Ishikawa (cell line): ENCODE measurements at regions not wholly inside any gene's neighbourhood (a gene's known extent, or its start where the extent isn't known, plus 50 kb on each side); places are given as distances from the start of the nearest gene placed in this dataset.

Experiments
- CEBPB ChIP-seq: IDR thresholded peaks from 2 replicates; pipeline ENCODE4 v1.6.1; 2012
- CREB1 ChIP-seq: IDR thresholded peaks from 2 replicates; pipeline ENCODE4 v1.6.1; 2012; ENCODE audit warnings: low read depth
- EGR1 ChIP-seq: IDR thresholded peaks from 2 replicates; pipeline ENCODE4 v1.6.1; 2012
- EP300 ChIP-seq: IDR thresholded peaks from 2 replicates; pipeline ENCODE4 v1.6.1; 2012; ENCODE audit warnings: borderline replicate concordance
- FOXM1 ChIP-seq: IDR thresholded peaks from 2 replicates; pipeline ENCODE4 v1.6.1; 2012; ENCODE audit warnings: low read depth, borderline replicate concordance
- NFIC ChIP-seq: IDR thresholded peaks from 2 replicates; pipeline ENCODE4 v1.6.1; 2012
- RAD21 ChIP-seq: IDR thresholded peaks from 2 replicates; pipeline ENCODE4 v1.6.1; 2012; ENCODE audit warnings: low read depth
- TAF1 ChIP-seq: IDR thresholded peaks from 2 replicates; pipeline ENCODE4 v1.6.1; 2012; ENCODE audit warnings: low read depth, mild to moderate bottlenecking
- TCF12 ChIP-seq: IDR thresholded peaks from 2 replicates; pipeline ENCODE4 v1.6.1; 2012; ENCODE audit warnings: low read depth
- TEAD4 ChIP-seq: IDR thresholded peaks from 2 replicates; pipeline ENCODE4 v1.6.1; 2012
- YY1 ChIP-seq: IDR thresholded peaks from 2 replicates; pipeline ENCODE4 v1.6.1; 2012; ENCODE audit warnings: low read depth
- ZBTB7A ChIP-seq: IDR thresholded peaks from 2 replicates; pipeline ENCODE4 v1.6.1; 2012; ENCODE audit warnings: low read depth
- TF ChIP-seq, protein P1 (sequence below): IDR thresholded peaks from 2 replicates; pipeline ENCODE4 v1.6.1; 2012
- TF ChIP-seq, protein P2 (sequence below): IDR thresholded peaks from 2 replicates; pipeline ENCODE4 v1.6.1; 2012
- TF ChIP-seq, protein P3 (sequence below): IDR thresholded peaks from 2 replicates; pipeline ENCODE4 v1.6.1; 2012; ENCODE audit warnings: low read depth, mild to moderate bottlenecking

DNA sequence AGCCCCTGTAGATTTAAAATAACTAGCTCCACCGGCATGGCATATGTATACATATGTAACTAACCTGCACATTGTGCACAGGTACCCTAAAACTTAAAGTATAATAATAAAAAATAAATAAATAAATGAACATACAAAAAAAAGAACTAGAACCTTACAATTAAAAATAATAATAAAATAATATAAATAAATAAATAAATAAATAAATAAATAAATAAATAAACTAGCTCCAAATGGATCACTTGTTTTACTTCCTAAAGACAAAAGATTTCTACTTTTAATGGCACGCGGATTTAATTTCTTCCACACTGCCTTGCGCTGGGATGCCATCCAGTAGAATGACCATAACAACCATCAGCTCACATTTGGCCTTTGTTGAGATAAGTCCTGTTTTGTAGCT, 141.0 kb upstream of the NRSN1 start:
- no peak for TF ChIP-seq ZBTB7A
- TF ChIP-seq CEBPB: no peak
- no peak for TF ChIP-seq TCF12
- no peak for TF ChIP-seq EP300
- no peak for TF ChIP-seq FOXM1
- TF ChIP-seq TAF1: no peak

DNA sequence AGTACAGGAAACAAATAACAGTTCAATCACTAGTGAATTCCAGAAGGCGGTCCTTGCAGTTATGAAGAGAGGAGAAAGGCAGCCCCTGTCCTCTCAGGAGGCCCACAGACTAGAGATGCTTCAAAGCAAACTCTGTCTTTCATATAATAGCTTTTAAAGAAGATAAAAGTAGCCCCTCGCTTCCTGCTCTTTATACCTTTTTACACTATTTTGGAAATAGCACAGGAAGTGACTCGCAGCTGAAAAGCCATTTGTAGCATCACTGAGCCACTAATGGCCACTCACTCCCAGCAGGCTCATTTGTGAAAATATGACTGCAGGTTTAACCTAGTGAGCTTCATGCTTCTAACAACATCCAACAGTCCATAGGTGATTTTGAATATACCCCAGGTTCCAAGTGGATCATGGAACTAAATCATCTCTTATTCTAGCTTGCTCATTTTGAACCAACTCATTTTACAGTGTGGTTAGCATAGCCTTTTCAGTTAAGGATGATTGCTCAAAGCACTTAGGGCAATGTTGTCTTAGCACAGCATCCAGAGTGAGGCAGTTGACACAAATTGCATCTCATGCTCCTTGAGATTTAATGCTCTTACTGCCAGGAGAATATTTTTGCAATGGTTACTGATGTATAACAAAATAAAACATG, 136.0 kb upstream of the NRSN1 start:
- TF ChIP-seq, protein P1, sequence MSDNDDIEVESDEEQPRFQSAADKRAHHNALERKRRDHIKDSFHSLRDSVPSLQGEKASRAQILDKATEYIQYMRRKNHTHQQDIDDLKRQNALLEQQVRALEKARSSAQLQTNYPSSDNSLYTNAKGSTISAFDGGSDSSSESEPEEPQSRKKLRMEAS: no peak
- no peak for TF ChIP-seq FOXM1
- TF ChIP-seq CREB1: no peak
- no peak for TF ChIP-seq EP300
- TF ChIP-seq YY1: no peak
- TF ChIP-seq TEAD4: no peak
- no peak for TF ChIP-seq TAF1
- TF ChIP-seq EGR1: no peak
- TF ChIP-seq, protein P2, sequence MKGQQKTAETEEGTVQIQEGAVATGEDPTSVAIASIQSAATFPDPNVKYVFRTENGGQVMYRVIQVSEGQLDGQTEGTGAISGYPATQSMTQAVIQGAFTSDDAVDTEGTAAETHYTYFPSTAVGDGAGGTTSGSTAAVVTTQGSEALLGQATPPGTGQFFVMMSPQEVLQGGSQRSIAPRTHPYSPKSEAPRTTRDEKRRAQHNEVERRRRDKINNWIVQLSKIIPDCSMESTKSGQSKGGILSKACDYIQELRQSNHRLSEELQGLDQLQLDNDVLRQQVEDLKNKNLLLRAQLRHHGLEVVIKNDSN: no peak
- TF ChIP-seq CEBPB: no peak
- TF ChIP-seq, protein P3, sequence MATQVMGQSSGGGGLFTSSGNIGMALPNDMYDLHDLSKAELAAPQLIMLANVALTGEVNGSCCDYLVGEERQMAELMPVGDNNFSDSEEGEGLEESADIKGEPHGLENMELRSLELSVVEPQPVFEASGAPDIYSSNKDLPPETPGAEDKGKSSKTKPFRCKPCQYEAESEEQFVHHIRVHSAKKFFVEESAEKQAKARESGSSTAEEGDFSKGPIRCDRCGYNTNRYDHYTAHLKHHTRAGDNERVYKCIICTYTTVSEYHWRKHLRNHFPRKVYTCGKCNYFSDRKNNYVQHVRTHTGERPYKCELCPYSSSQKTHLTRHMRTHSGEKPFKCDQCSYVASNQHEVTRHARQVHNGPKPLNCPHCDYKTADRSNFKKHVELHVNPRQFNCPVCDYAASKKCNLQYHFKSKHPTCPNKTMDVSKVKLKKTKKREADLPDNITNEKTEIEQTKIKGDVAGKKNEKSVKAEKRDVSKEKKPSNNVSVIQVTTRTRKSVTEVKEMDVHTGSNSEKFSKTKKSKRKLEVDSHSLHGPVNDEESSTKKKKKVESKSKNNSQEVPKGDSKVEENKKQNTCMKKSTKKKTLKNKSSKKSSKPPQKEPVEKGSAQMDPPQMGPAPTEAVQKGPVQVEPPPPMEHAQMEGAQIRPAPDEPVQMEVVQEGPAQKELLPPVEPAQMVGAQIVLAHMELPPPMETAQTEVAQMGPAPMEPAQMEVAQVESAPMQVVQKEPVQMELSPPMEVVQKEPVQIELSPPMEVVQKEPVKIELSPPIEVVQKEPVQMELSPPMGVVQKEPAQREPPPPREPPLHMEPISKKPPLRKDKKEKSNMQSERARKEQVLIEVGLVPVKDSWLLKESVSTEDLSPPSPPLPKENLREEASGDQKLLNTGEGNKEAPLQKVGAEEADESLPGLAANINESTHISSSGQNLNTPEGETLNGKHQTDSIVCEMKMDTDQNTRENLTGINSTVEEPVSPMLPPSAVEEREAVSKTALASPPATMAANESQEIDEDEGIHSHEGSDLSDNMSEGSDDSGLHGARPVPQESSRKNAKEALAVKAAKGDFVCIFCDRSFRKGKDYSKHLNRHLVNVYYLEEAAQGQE: no peak
- TF ChIP-seq ZBTB7A: no peak
- TF ChIP-seq RAD21: no peak
- no peak for TF ChIP-seq NFIC

DNA sequence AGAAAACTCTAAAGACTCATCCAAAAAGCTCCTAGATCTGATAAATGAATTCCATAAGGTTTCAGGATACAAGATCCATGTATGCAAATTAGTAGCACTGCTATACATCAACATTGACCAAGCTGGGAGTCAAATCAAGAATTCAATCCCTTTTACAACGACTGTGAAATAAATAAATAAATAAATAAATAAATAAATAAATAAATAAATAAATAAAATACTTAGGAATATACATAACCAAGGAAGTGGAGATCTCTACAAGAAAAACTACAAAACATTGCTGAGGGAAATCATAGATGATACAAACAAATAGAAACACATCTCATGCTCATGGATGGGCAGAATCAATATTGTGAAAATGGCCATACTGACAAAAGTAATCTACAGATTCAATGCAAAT, 132.0 kb upstream of the NRSN1 start:
- TF ChIP-seq TAF1 (no peak), CREB1 (no peak), YY1 (no peak), FOXM1 (no peak), CEBPB (no peak), TCF12 (no peak), NFIC (no peak), EP300 (no peak), TEAD4 (no peak), EGR1 (no peak)
- TF ChIP-seq, protein P3: no peak
- TF ChIP-seq, protein P1: no peak
- TF ChIP-seq, protein P2: no peak

DNA sequence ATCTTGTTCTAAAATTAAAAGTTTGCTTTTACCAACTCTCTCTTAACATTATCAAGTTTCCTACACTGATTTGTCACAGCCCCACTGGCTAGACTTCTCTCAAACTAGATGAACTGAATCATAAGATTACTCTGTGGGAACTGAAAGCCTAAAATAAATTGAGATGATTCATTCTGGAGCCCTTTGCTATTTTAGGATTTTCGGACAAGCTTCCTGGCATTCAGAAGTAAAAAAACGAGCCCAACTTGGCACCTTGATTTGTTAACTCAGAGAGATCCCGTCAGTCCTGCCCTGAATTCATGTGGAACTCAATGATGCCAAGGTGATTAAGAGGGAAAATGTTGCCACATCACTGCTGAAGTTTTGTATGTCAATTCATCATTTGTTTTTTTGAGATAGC, 122.0 kb upstream of the NRSN1 start:
- TF ChIP-seq, protein P1: no peak
- TF ChIP-seq YY1 (no peak), ZBTB7A (no peak), CREB1 (no peak), TAF1 (no peak), TCF12 (no peak), EGR1 (no peak)
- TF ChIP-seq, protein P2: no peak

DNA sequence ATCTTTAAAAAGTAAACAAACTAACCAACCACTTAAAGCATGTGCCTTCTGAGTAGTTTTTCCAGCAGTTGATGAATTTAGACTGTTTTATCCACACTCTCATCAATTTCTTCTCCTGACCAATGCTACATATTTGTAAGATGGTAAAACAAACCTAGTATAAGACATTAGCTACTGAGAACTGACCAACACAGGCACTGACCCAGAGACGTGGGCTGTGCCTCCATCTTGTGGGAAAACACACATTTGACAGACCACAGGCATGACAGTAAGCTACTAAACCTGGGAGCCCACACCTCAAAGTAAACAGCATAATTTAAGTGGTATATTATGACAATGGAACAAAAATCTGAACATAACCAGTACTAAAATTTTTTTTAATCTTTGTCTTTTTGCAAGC, 121.4 kb upstream of the NRSN1 start:
- TF ChIP-seq, protein P1: no peak
- TF ChIP-seq TAF1 (no peak), FOXM1 (no peak), TEAD4 (no peak), EP300 (no peak), TCF12 (no peak), CEBPB (no peak), YY1 (no peak), ZBTB7A (no peak), RAD21 (no peak), NFIC (no peak), EGR1 (no peak), CREB1 (no peak)
- TF ChIP-seq, protein P2: no peak
- TF ChIP-seq, protein P3: no peak
